K562 (cell line): ENCODE measurements at regions not wholly inside any gene's neighbourhood (a gene's known extent, or its start where the extent isn't known, plus 50 kb on each side); places are given as distances from the start of the nearest gene placed in this dataset.

Source experiments
- ATAC-seq: fragments of 200-7000 bp; cut with Tn5 transposase; 3 replicates; pipeline ENCODE4 v1.9.1; 2020; ENCODE audit warnings: moderate library complexity
- BruUV-seq: library from RNA; stranded (reverse); fragments of 400-500 nt; replicated peaks from 2 replicates; lab custom pipeline; 2021; lab: Mats Ljungman, UMichigan
- CTCF ChIA-PET: fragments of 300-600 bp; formaldehyde crosslinking; extraction: SDS; loops from one replicate; lab custom pipeline; 2021; ENCODE audit warnings: low intra/inter-chr PET ratio; lab: Yijun Ruan, JAX
- POLR2A ChIA-PET: fragments of 300-600, 350-650 bp; sonication (Branson Sonifier 250); formaldehyde crosslinking; extraction: SDS; loops from one replicate; lab custom pipeline; 2021; ENCODE audit warnings: antibody characterized with exemption, inconsistent platforms; lab: Yijun Ruan, JAX
- DNase-seq, 4 experiments: peaks; one replicate each; pipeline versions ENCODE4 v3.0.0 to v3.0.0-alpha.2; 2011 to 2018; ENCODE audit warnings: low spot score in 3 of 4, mixed read lengths in 3 of 4; ENCODE audit errors: extremely low read depth in 1 of 4
- FAIRE-seq: peaks from 2 replicates; lab custom pipeline; 2011; peaks lifted over from hg19 to GRCh38; lab: Jason Lieb, UNC
- H2AFZ ChIP-seq: 2 replicates; pipeline ENCODE4 v1.6.0; 2011; ENCODE audit warnings: low read depth, low read length, control low read depth, inconsistent platforms
- H3K27ac ChIP-seq: fragments of 200-600 bp; 3 replicates; pipeline ENCODE4 v1.8.0; 2011; ENCODE audit warnings: low read depth, mild to moderate bottlenecking, control low read depth, inconsistent platforms, low read length, moderate library complexity, mixed read lengths; ENCODE audit errors: extremely low read depth
- H3K27me3 ChIP-seq, 2 experiments: fragments of 300-600 bp in 1 of 2; 2 replicates in 1 of 2; 3 replicates in 1 of 2; pipeline versions ENCODE4 v1.6.0 to v1.8.0; 2011; ENCODE audit warnings: inconsistent platforms in 2 of 2, low read length in 2 of 2, mild to moderate bottlenecking in 1 of 2, mixed read lengths in 1 of 2, moderate library complexity in 1 of 2; ENCODE audit not compliant: control insufficient read depth in 2 of 2, insufficient read depth in 2 of 2
- H3K36me3 ChIP-seq: fragments of 300-600 bp; 3 replicates; pipeline ENCODE4 v1.8.0; 2011; ENCODE audit warnings: mild to moderate bottlenecking, low read length, inconsistent platforms; ENCODE audit not compliant: control insufficient read depth, insufficient read depth
- H3K4me1 ChIP-seq, 2 experiments: fragments of 200-600 bp in 1 of 2; replicated peaks in 1 of 2; 2 replicates in 1 of 2; 3 replicates in 1 of 2; pipeline versions ENCODE4 v1.5.1 to v1.8.0; 2011; ENCODE audit warnings: inconsistent platforms in 2 of 2, low read length in 2 of 2, mild to moderate bottlenecking in 1 of 2, mixed read lengths in 1 of 2, moderate library complexity in 1 of 2; ENCODE audit not compliant: control insufficient read depth in 2 of 2, insufficient read depth in 2 of 2
- H3K4me2 ChIP-seq: 2 replicates; pipeline ENCODE4 v1.6.1; 2011; ENCODE audit warnings: low read length, control low read depth, inconsistent platforms, mixed read lengths; ENCODE audit not compliant: insufficient read depth
- H3K4me3 ChIP-seq: fragments of 200-600 bp; sonication (generic), shearing (Covaris generic); 2 replicates; pipeline ENCODE4 v1.5.1; 2016; ENCODE audit warnings: control low read depth, inconsistent platforms
- H3K79me2 ChIP-seq: fragments of 200-600 bp; 3 replicates; pipeline ENCODE4 v1.8.0; 2011; ENCODE audit warnings: low read length, inconsistent platforms; ENCODE audit not compliant: control insufficient read depth, insufficient read depth
- H3K9ac ChIP-seq, 2 experiments: 2 replicates each; pipeline versions ENCODE4 v1.6.0 to v1.6.1; 2011; ENCODE audit warnings: low read depth in 2 of 2, low read length in 2 of 2, control low read depth in 1 of 2, inconsistent platforms in 1 of 2, mild to moderate bottlenecking in 1 of 2, mixed read lengths in 1 of 2; ENCODE audit not compliant: insufficient read depth in 1 of 2
- H3K9me1 ChIP-seq: one replicate; pipeline ENCODE4 v1.6.0; 2011; ENCODE audit warnings: inconsistent platforms, mild to moderate bottlenecking, low read length, moderate library complexity; ENCODE audit not compliant: control insufficient read depth, insufficient read depth
- H3K9me3 ChIP-seq: replicated peaks from 2 replicates; pipeline ENCODE4 v1.5.1; 2011; ENCODE audit warnings: low read depth, low read length, inconsistent platforms; ENCODE audit not compliant: control insufficient read depth, insufficient read depth
- H4K20me1 ChIP-seq: replicated peaks from 2 replicates; pipeline ENCODE4 v1.6.1; 2011; ENCODE audit warnings: low read length, inconsistent platforms, mixed read lengths; ENCODE audit not compliant: control insufficient read depth, insufficient read depth
- BCL6 ChIP-seq: fragments of 250-450 bp; sonication (Bioruptor Pico); IDR thresholded peaks from 2 replicates; pipeline ENCODE4 v1.4.0; 2020
- CAMTA2 ChIP-seq: fragments of 250-450 bp; sonication (Bioruptor Pico); conservative IDR thresholded peaks from 2 replicates; pipeline ENCODE4 v1.5.1; 2022
- DDX20 ChIP-seq: fragments of 450-650 bp; IDR thresholded peaks from 2 replicates; pipeline ENCODE4 v1.6.1; 2016; ENCODE audit warnings: missing genetic modification characterization, low read depth, mild to moderate bottlenecking, missing compliant biosample characterization, moderate library complexity
- DIDO1 ChIP-seq: fragments of 450-650 bp; IDR thresholded peaks from 2 replicates; pipeline ENCODE4 v1.6.1; 2016; ENCODE audit warnings: low read depth, missing biosample characterization, missing genetic modification characterization
- ELK3 ChIP-seq: fragments of 450-650 bp; formaldehyde crosslinking; IDR thresholded peaks from 2 replicates; pipeline ENCODE4 v1.4.0; 2020; ENCODE audit warnings: mild to moderate bottlenecking
- GTF2E2 ChIP-seq: fragments of 200-800 bp; sonication (Bioruptor generic); IDR thresholded peaks from 2 replicates; pipeline ENCODE4 v1.6.1; 2016; ENCODE audit warnings: missing genetic modification characterization, missing compliant biosample characterization
- HMBOX1 ChIP-seq: sonication (generic); IDR thresholded peaks from 2 replicates; pipeline ENCODE4 v1.6.1; 2016
- HNRNPUL1 ChIP-seq: fragments of 200-400 bp; formaldehyde crosslinking; IDR thresholded peaks from 2 replicates; pipeline ENCODE4 v1.6.1; 2017; ENCODE audit warnings: low read length
- NCOA4 ChIP-seq: fragments of 450-650 bp; IDR thresholded peaks from 2 replicates; pipeline ENCODE4 v1.6.1; 2018; ENCODE audit warnings: mild to moderate bottlenecking; ENCODE audit not compliant: partially characterized antibody
- PML ChIP-seq: IDR thresholded peaks from 2 replicates; pipeline ENCODE4 v1.6.1; 2012; ENCODE audit warnings: low read length, inconsistent platforms
- SMC3 ChIP-seq: conservative IDR thresholded peaks from 2 replicates; pipeline ENCODE4 v1.6.1; 2011; ENCODE audit warnings: low read depth, low read length, improper control_type of control experiment; ENCODE audit not compliant: insufficient read depth
- TCF7L2 ChIP-seq: fragments of 150-350 bp; IDR thresholded peaks from 2 replicates; pipeline ENCODE4 v1.6.1; 2016; ENCODE audit warnings: low read depth, mild to moderate bottlenecking, low read length, moderate library complexity
- TEAD2 ChIP-seq: fragments of 450-650 bp; IDR thresholded peaks from 2 replicates; pipeline ENCODE4 v1.6.1; 2016; ENCODE audit warnings: missing genetic modification characterization, control low read depth, missing compliant biosample characterization
- ZBED1 ChIP-seq: IDR thresholded peaks from 2 replicates; pipeline ENCODE4 v1.6.1; 2014
- ZKSCAN1 ChIP-seq: fragments of 150-350 bp; IDR thresholded peaks from 2 replicates; pipeline ENCODE4 v1.6.1; 2016; ENCODE audit warnings: low read depth, low read length
- ZNF174 ChIP-seq: fragments of 250-450 bp; sonication (Bioruptor Pico); IDR thresholded peaks from 2 replicates; pipeline ENCODE4 v1.4.0; 2020; ENCODE audit warnings: mild to moderate bottlenecking
- ZNF316 ChIP-seq: fragments of 450-650 bp; IDR thresholded peaks from 2 replicates; pipeline ENCODE4 v1.6.1; 2016
- ZNF431 ChIP-seq: sonication (generic); formaldehyde crosslinking; IDR thresholded peaks from 2 replicates; pipeline ENCODE4 v1.8.0; 2022; ENCODE audit warnings: mild to moderate bottlenecking, missing genetic modification reagents
- ZNF436 ChIP-seq: fragments of 250-450, 450-650 bp; sonication (Bioruptor Pico); formaldehyde crosslinking; IDR thresholded peaks from 2 replicates; pipeline ENCODE4 v1.7.0; 2020; ENCODE audit warnings: mild to moderate bottlenecking
- ZNF445 ChIP-seq: fragments of 250-450 bp; sonication (Bioruptor Pico); IDR thresholded peaks from 2 replicates; pipeline ENCODE4 v1.4.0; 2020; ENCODE audit warnings: low read depth, mild to moderate bottlenecking, moderate library complexity
- ZNF507 ChIP-seq: conservative IDR thresholded peaks from 2 replicates; pipeline ENCODE4 v1.6.1; 2017; ENCODE audit warnings: missing genetic modification characterization, missing compliant biosample characterization
- ZNF511 ChIP-seq: sonication (generic); formaldehyde crosslinking; IDR thresholded peaks from 2 replicates; pipeline ENCODE4 v1.8.0; 2022; ENCODE audit warnings: mild to moderate bottlenecking, missing genetic modification reagents
- ZNF696 ChIP-seq: fragments of 250-450 bp; sonication (Bioruptor Pico); conservative IDR thresholded peaks from 2 replicates; pipeline ENCODE4 v1.4.0; 2020; ENCODE audit warnings: mild to moderate bottlenecking, moderate library complexity
- WGBS: fragments of 100-300 bp; shearing (Covaris generic); methylation state at CpG from one replicate; pipeline ENCODE4 v1.1.6; 2016; ENCODE audit warnings: low coverage, mixed read lengths; ENCODE audit not compliant: insufficient coverage; ENCODE audit errors: missing lambda C conversion rate; 5-methylcytosine and 5-hydroxymethylcytosine counted together
- in situ Hi-C: fragments of 300-500 bp; cut with MboI; formaldehyde crosslinking; loops from 4 replicates; pipeline ENCODE4 v1.15.0; 2018; ENCODE audit warnings: inconsistent platforms, mixed read lengths
- intact Hi-C: fragments of 100-400 bp; cut with micrococcal nuclease; formaldehyde crosslinking; loops from 2 replicates; pipeline ENCODE4 v1.14.2; 2022

- no peak for TF ChIP-seq ZNF507 (tag)
- TF ChIP-seq ZNF316, result no peak
- no peak for TF ChIP-seq BCL6
- TF ChIP-seq ZNF511 (CRISPR knock-in tag), result no peak
- TF ChIP-seq HNRNPUL1, result no peak
- TF ChIP-seq CAMTA2 (CRISPR knock-in tag), result no peak
- TF ChIP-seq ZBED1, result no peak
- TF ChIP-seq ELK3 (CRISPR knock-in tag), result no peak
- TF ChIP-seq, all 486 proteins: peak for 0
Observed at GRCh38 chr14:54241517-54241916, 155.3 kb upstream of the CDKN3 start (continued).

- Histone ChIP-seq H3K36me3 (no peaks in the 10 kb centered on the region), H3K4me2 (no peak overlapping the region), H3K27me3 (no peaks in the 10 kb centered on the region; a peak in 1 of 5 replicates), H3K9me3 (no peaks in the 10 kb centered on the region), H3K4me3 (no peak overlapping the region), H3K9ac (no peak overlapping the region), H2AFZ (no peak overlapping the region), H3K79me2 (no peaks in the 10 kb centered on the region), H4K20me1 (no peaks in the 10 kb centered on the region), H3K9me1 (no peaks in the 10 kb centered on the region), H3K27ac (no peak overlapping the region), H3K4me1 (no peaks in the 10 kb centered on the region)
- intact Hi-C loops, result no loop called here
- ChIA-PET CTCF (no interaction called here), POLR2A (no interaction called here)
- ATAC-seq (no peak), FAIRE-seq (no peak), DNase-seq (no peak)
- no peak for TF ChIP-seq ZNF696 (CRISPR knock-in tag)
- TF ChIP-seq ZNF436, result no peak
- TF ChIP-seq NCOA4, result no peak
- no peak for TF ChIP-seq GTF2E2
- TF ChIP-seq DIDO1, result no peak
- TF ChIP-seq ZNF174, result no peak
- TF ChIP-seq DDX20 (tag), result no peak
- no peak for TF ChIP-seq ZKSCAN1
- TF ChIP-seq ZNF445 (CRISPR knock-in tag), result no peak
- no peak for TF ChIP-seq PML
- TF ChIP-seq TCF7L2, result no peak
- no peak for TF ChIP-seq HMBOX1
- no peak for TF ChIP-seq SMC3
- no peak for TF ChIP-seq TEAD2 (tag)
- TF ChIP-seq ZNF431 (CRISPR knock-in tag), result no peak
- WGBS, result 4% methylated on average over 4 of the region's 4 CpGs
- in situ Hi-C loops, result no loop called here
- BruUV-seq, result no TSS peak
Observed at GRCh38 chr14:54251356-54251755, 145.5 kb upstream of the CDKN3 start.
